B cell (primary cell): ENCODE measurements at regions not wholly inside any gene's neighbourhood (a gene's known extent, or its start where the extent isn't known, plus 50 kb on each side); places are given as distances from the start of the nearest gene placed in this dataset.

ENCODE experiments used
- CTCF ChIP-seq: fragments of 200-600 bp; IDR thresholded peaks from one replicate; pipeline ENCODE4 v1.8.0; 2022; ENCODE audit warnings: antibody characterized with exemption, mild to moderate bottlenecking
- EZH2 ChIP-seq: IDR thresholded peaks from 2 replicates; pipeline ENCODE4 v1.6.1; 2012; ENCODE audit warnings: borderline replicate concordance, low read depth, mild to moderate bottlenecking, moderate library complexity, low read length; ENCODE audit not compliant: insufficient read depth, poor library complexity, severe bottlenecking

DNA sequence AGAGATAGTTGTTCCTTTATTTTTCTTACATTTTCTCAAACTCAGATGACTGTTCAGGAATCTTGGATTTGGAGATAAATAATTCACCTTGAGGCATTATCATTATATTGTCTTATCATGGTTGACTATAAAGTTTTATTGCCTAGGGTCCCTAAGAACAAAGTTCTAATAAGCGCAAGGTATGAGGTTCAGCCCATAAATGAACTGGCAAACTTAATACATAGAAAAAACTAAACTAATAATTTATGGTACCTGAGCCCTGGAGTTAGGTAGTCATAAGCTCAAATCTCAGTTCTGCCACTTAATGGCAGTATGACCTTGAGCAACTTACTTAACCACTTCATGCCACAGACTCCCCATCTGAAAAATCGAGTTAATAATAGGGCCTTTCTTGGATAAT is 334.0 kb upstream of the PBX1 start:
- TF ChIP-seq CTCF (no peak), EZH2 (no peak)
